GM23338 (cell line): ENCODE measurements at regions not wholly inside any gene's neighbourhood (a gene's known extent, or its start where the extent isn't known, plus 50 kb on each side); places are given as distances from the start of the nearest gene placed in this dataset.

Experiments used
- NANOG ChIP-seq: IDR thresholded peaks from 2 replicates; pipeline ENCODE4 v1.6.1; 2016; ENCODE audit warnings: antibody characterized with exemption, borderline replicate concordance
- POLR2AphosphoS5 ChIP-seq: IDR thresholded peaks from 2 replicates; pipeline ENCODE4 v1.6.1; 2016; ENCODE audit warnings: antibody characterized with exemption, low read depth
- TF ChIP-seq, protein P1 (sequence below), 2 experiments: fragments of 200-600 bp in 1 of 2; sonication (generic) in 1 of 2; conservative IDR thresholded peaks; 2 replicates each; pipeline versions ENCODE4 v1.5.1 to v1.6.1; 2016 to 2017; ENCODE audit warnings: antibody characterized with exemption in 2 of 2, low read depth in 2 of 2, mild to moderate bottlenecking in 2 of 2, moderate library complexity in 1 of 2

DNA sequence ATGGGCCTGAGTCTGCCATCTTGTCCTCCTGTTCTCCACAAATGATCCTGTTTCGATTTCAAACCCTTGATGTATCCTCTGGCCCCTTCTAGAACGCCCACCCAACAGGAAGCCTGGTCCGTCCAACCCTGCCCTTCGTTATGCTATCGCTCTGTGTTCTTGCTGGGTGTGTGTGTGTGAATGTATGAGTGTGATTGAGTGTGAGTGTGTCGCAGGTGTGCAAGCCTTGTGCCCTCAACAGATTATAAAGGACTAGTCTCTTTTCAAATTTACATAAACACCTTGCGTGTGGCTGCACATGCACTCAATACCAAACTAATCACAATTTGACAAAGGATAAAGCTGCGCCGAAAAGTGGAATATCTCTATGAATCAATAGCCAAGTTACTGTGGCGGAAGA is 149.5 kb upstream of the SALL3 start:
- TF ChIP-seq, protein P1, sequence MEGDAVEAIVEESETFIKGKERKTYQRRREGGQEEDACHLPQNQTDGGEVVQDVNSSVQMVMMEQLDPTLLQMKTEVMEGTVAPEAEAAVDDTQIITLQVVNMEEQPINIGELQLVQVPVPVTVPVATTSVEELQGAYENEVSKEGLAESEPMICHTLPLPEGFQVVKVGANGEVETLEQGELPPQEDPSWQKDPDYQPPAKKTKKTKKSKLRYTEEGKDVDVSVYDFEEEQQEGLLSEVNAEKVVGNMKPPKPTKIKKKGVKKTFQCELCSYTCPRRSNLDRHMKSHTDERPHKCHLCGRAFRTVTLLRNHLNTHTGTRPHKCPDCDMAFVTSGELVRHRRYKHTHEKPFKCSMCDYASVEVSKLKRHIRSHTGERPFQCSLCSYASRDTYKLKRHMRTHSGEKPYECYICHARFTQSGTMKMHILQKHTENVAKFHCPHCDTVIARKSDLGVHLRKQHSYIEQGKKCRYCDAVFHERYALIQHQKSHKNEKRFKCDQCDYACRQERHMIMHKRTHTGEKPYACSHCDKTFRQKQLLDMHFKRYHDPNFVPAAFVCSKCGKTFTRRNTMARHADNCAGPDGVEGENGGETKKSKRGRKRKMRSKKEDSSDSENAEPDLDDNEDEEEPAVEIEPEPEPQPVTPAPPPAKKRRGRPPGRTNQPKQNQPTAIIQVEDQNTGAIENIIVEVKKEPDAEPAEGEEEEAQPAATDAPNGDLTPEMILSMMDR (conservative IDR thresholded peaks at IDR 0.05; ENCODE audit: low read depth in 2 of 2) = no peak
- TF ChIP-seq NANOG (no peak), POLR2AphosphoS5 (no peak)
